ENCODE measurements at regions not wholly inside any gene's neighbourhood (a gene's known extent, or its start where the extent isn't known, plus 50 kb on each side); places are given as distances from the start of the nearest gene placed in this dataset.

DNA sequence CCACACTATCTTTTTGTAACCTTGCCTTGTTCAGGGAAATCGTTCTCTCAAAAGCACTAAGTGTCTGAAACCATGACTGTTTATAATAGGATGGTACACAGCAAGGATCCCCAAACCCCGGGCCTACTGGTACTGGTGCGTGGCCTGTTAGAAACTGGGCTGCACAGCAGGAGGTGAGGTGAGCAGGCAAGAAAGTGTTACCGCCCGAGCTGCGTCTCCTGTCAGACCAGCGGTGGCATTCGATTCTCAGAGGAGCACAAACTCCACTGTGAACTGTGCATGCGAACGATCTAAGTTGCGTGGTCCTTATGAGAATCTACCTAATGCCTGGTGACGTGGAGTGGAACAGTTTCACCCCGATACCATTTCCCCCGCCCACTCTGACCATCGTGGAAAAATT is 81.8 kb upstream of the KCNJ3 start:
- TF ChIP-seq, protein P1, sequence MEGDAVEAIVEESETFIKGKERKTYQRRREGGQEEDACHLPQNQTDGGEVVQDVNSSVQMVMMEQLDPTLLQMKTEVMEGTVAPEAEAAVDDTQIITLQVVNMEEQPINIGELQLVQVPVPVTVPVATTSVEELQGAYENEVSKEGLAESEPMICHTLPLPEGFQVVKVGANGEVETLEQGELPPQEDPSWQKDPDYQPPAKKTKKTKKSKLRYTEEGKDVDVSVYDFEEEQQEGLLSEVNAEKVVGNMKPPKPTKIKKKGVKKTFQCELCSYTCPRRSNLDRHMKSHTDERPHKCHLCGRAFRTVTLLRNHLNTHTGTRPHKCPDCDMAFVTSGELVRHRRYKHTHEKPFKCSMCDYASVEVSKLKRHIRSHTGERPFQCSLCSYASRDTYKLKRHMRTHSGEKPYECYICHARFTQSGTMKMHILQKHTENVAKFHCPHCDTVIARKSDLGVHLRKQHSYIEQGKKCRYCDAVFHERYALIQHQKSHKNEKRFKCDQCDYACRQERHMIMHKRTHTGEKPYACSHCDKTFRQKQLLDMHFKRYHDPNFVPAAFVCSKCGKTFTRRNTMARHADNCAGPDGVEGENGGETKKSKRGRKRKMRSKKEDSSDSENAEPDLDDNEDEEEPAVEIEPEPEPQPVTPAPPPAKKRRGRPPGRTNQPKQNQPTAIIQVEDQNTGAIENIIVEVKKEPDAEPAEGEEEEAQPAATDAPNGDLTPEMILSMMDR (IDR thresholded peaks at IDR 0.05): no peak
- TF ChIP-seq MAZ (IDR thresholded peaks at IDR 0.05; ENCODE audit: borderline replicate concordance, low read depth, low read length) (no peak), FOXS1 (CRISPR knock-in tag; IDR thresholded peaks at IDR 0.05) (no peak), HOXB5 (CRISPR knock-in tag; IDR thresholded peaks at IDR 0.05) (no peak), JUNB (IDR thresholded peaks at IDR 0.05) (no peak)

Measured in A549 (cell line).